NCI-H1092 (cell line): ENCODE measurements at regions not wholly inside any gene's neighbourhood (a gene's known extent, or its start where the extent isn't known, plus 50 kb on each side); places are given as distances from the start of the nearest gene placed in this dataset.

ENCODE experiments used
- DNase-seq: peaks from one replicate; lab custom pipeline; 2025; lab: John Stamatoyannopoulos, UW

GRCh38 chr13:64912141-64912540 lies 2318.0 kb downstream of the PCDH9 start:
- DNase-seq = no peak

GRCh38 chr13:64910096-64910495 lies 2320.0 kb downstream of the PCDH9 start:
- DNase-seq = no peak

GRCh38 chr13:64909184-64909583 lies 2321.0 kb downstream of the PCDH9 start:
- no peak for DNase-seq

- no peak for DNase-seq
These were observed 2330.1 kb downstream of the PCDH9 start for GRCh38 chr13:64900039-64900438.

GRCh38 chr13:64884976-64885375 lies 2345.2 kb downstream of the PCDH9 start:
- DNase-seq = no peak

GRCh38 chr13:64877176-64877575 lies 2353.0 kb downstream of the PCDH9 start:
- no peak for DNase-seq

- no peak for DNase-seq
These were observed 2358.4 kb downstream of the PCDH9 start for GRCh38 chr13:64871742-64872141.

- no peak for DNase-seq
These were observed 2360.6 kb downstream of the PCDH9 start for GRCh38 chr13:64869539-64869938.

GRCh38 chr13:64867856-64868255 lies 2362.3 kb downstream of the PCDH9 start:
- no peak for DNase-seq

- no peak for DNase-seq
These were observed 2363.8 kb downstream of the PCDH9 start for GRCh38 chr13:64866331-64866730.

GRCh38 chr13:64855506-64855905 lies 2374.6 kb downstream of the PCDH9 start:
- no peak for DNase-seq

GRCh38 chr13:64850017-64850416 lies 2380.1 kb downstream of the PCDH9 start:
- DNase-seq = no peak

GRCh38 chr13:64849196-64849595 lies 2380.9 kb downstream of the PCDH9 start:
- DNase-seq = no peak

- no peak for DNase-seq
These were observed 2382.4 kb downstream of the PCDH9 start for GRCh38 chr13:64847767-64848166.

- no peak for DNase-seq
These were observed 2385.0 kb downstream of the PCDH9 start for GRCh38 chr13:64845110-64845509.

GRCh38 chr13:64819081-64819480 lies 2411.1 kb downstream of the PCDH9 start:
- DNase-seq = no peak

GRCh38 chr13:64817691-64818090 lies 2412.4 kb downstream of the PCDH9 start:
- no peak for DNase-seq

- DNase-seq = no peak
These were observed 2419.4 kb downstream of the PCDH9 start for GRCh38 chr13:64810750-64811149.

GRCh38 chr13:64808704-64809103 lies 2421.4 kb downstream of the PCDH9 start:
- no peak for DNase-seq

GRCh38 chr13:64801768-64802167 lies 2428.4 kb downstream of the PCDH9 start:
- no peak for DNase-seq

- no peak for DNase-seq
These were observed 2431.7 kb downstream of the PCDH9 start for GRCh38 chr13:64798422-64798821.

- no peak for DNase-seq
These were observed 2436.5 kb downstream of the PCDH9 start for GRCh38 chr13:64793592-64793991.

- no peak for DNase-seq
These were observed 2437.0 kb downstream of the PCDH9 start for GRCh38 chr13:64793131-64793530.

- DNase-seq = no peak
These were observed 2438.8 kb downstream of the PCDH9 start for GRCh38 chr13:64791373-64791772.

- DNase-seq = no peak
These were observed 2447.7 kb downstream of the PCDH9 start for GRCh38 chr13:64782466-64782865.
